Breast epithelium (tissue), 3 donors: ENCODE measurements at regions not wholly inside any gene's neighbourhood (a gene's known extent, or its start where the extent isn't known, plus 50 kb on each side); places are given as distances from the start of the nearest gene placed in this dataset.

ENCODE experiments used
- CTCF ChIP-seq, 3 donors: fragments of 450-650 bp; IDR thresholded peaks; one replicate each; pipeline ENCODE4 v1.5.1; 2016 to 2017; ENCODE audit warnings: antibody characterized with exemption in 3 of 3, mild to moderate bottlenecking in 3 of 3, moderate library complexity in 3 of 3
- POLR2A ChIP-seq: fragments of 450-650 bp; IDR thresholded peaks from one replicate; pipeline ENCODE4 v1.6.1; 2016; ENCODE audit warnings: antibody characterized with exemption, mild to moderate bottlenecking, moderate library complexity
- POLR2AphosphoS5 ChIP-seq, 3 donors: sonication (generic); formaldehyde crosslinking; IDR thresholded peaks; one replicate each; pipeline ENCODE4 v1.6.1; 2017; ENCODE audit warnings: antibody characterized with exemption in 3 of 3

GRCh38 chr1:87636198-87636892 lies 307.7 kb downstream of the LMO4 start:
- TF ChIP-seq CTCF (IDR thresholded peaks at IDR 0.05) (no peak), POLR2AphosphoS5 (IDR thresholded peaks at IDR 0.05) (no peak), POLR2A (no peak)
